Middle frontal gyrus (tissue), 1 donor: ENCODE measurements at regions not wholly inside any gene's neighbourhood (a gene's known extent, or its start where the extent isn't known, plus 50 kb on each side); places are given as distances from the start of the nearest gene placed in this dataset.

Experiments
- DNase-seq: peaks from one replicate; pipeline ENCODE4 v3.0.0-alpha.2; 2015; ENCODE audit warnings: low spot score; ENCODE audit errors: extremely low spot score

DNA sequence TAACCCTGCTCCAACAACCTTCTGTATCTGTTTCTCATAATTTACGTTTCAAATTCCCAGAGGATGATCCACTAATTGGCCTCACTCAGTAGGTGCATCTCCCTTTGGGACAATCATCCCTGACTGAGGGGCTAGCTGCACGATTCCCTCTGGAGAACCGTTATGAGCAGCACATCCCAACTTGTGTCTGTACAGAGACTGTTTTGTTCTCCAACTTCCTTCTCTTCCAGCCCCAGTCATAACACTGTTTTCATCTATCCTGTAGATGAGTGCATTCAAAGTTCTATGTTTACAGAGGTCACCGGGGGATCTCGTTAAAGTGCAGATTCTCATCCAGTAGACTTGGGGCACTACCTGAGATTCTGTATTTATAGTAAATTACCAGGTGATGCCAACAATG lies 187.2 kb downstream of the REEP3 start:
- no peak for DNase-seq

- no peak for DNase-seq
Measured at GRCh38 chr10:63710703-63711102, 189.5 kb downstream of the REEP3 start.

GRCh38 chr10:63711361-63711760 lies 190.2 kb downstream of the REEP3 start:
- DNase-seq: no peak

- DNase-seq: peak; percentile 27
Measured at GRCh38 chr10:63711867-63712716, 190.9 kb downstream of the REEP3 start.

- no peak for DNase-seq
Measured at GRCh38 chr10:63712717-63713115, 191.5 kb downstream of the REEP3 start.

GRCh38 chr10:63713191-63714144 lies 192.3 kb downstream of the REEP3 start:
- no peak for DNase-seq

- DNase-seq: no peak
Measured at GRCh38 chr10:63716016-63716580, 194.9 kb downstream of the REEP3 start.

DNA sequence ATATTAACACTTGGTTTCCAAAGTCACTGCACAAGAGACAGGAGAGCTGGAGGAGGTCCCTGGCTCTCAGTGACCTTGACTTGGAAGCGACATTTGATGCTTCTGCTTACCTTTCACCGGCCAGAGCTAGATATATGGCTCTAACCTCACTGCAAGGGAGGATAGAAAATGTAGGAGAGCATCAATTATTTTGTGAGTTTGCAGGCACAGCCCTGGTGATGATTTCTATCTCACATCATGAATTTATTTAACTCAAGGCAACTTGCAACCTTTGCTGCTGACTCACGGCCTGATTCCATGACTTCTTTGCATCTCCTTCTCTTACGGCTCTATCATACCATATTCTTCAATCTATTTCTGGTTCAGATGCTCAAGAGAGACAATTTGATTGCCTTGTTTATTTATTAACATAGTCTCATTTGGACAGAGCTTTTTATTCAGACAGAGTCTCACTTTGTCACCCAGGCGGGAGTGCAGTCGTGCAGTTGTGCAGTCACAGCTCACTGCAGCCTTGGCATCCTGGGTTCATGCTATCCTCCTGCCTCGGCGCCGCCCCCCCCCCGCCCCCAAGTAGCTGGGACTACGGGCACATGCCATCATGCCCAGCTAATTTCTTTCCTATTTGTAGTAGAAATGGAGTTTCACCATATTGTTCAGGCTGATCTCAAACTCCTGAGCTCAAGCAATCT lies 196.0 kb downstream of the REEP3 start:
- DNase-seq: no peak

DNA sequence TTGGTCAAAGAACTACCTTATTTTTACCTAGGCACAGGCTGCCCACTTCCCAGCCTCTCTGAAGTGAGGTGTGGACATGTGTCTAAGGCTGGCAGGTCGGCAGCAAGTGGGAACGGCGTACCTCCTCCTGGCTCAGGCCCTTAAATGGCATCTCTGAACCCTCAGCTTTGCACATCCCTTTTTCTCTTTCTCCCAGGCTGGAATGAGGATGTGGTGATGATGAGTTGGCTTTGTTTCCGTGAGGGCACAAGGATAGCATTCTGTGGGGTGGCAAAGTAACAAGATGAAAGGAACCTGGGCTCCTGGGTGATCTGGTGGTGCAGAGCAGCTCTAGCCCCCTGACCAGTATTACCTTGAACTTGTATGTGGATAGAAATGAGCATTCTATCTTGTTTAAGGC lies 196.8 kb downstream of the REEP3 start:
- DNase-seq: no peak

DNA sequence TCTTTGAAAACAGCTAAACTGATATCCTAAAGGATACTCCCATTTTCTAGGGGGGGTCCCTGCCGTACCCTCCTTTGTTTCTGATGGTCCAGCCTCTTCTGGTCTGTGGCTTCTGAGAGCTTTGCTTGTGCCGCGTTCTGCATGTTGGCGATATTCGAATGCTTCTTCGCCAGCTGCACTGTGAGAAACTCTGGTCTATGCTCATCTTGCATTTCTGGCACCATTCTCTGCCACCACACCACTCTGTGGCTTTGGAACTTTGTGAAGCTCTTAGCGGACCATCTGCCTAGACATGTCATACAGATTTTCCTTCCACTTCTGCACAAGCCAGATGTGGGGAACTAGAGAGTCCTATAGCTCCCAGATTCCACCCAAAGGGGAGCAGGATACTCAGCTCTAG lies 197.2 kb downstream of the REEP3 start:
- no peak for DNase-seq

- no peak for DNase-seq
Measured at GRCh38 chr10:63719226-63719856, 198.1 kb downstream of the REEP3 start.

DNA sequence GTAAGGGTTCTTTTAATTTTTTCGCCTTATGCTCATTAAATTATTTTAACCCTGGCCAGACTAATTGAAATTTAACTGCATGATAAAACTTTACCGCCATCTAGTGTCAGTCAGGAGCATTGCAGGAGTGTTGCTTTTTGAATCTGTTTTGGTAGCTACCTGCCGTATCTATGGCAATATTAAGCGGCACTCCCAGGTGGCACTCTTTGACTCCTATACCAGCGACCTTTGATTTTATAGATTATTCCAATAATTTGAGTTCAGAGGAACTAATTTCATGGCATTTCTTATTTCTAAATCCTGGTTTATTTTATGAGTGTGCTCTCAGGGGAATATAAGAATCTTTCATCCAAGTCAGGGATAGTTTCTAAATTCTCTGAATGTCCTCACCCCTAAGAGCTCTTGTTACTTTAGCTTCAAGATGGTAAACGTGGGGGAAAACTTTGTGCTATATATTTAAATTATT lies 198.9 kb downstream of the REEP3 start:
- DNase-seq: no peak

DNA sequence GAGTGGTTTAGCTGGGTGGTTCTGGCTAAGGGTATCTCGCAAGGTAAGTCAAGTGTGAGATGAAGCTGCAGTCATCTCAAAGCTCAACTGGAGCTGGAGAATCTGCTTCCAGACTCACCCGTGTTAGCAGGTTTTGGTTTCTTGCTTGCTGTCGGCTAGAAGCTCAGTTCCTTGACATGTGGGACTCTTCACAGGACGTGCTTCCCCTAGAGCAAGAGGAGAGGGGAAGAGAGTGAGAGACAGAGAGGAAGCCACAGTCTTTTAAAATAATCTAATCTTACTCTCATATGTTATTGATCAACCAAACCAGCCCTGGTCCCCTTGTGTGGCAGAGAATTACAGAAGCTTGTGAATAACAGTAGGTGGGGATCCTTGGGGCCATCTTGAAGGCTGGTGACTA lies 199.5 kb downstream of the REEP3 start:
- DNase-seq: no peak

- no peak for DNase-seq
Measured at GRCh38 chr10:63722537-63722936, 201.3 kb downstream of the REEP3 start.

DNA sequence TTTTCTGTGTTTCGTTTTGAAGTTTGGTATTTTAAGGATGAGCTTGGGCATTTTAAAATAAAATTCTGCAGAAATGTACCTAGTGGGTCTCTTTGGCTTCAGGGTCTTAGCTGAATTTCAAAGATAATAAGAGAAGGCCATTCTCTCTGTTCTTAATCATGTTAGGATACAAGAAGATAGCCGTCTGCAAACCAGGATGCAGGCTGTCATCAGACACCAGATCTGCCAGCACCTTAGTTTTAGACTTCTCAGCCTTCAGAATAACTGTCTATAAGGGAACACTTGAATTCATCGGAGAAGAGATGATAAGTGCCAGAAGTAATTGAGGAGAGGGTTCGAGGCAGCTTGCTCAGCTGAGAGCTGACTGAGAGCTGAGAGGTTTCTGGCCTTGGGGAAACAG lies 202.1 kb downstream of the REEP3 start:
- no peak for DNase-seq

GRCh38 chr10:63723741-63724140 lies 202.5 kb downstream of the REEP3 start:
- DNase-seq: no peak

- no peak for DNase-seq
Measured at GRCh38 chr10:63724922-63725321, 203.7 kb downstream of the REEP3 start.

- DNase-seq: no peak
Measured at GRCh38 chr10:63726867-63727266, 205.7 kb downstream of the REEP3 start.

DNA sequence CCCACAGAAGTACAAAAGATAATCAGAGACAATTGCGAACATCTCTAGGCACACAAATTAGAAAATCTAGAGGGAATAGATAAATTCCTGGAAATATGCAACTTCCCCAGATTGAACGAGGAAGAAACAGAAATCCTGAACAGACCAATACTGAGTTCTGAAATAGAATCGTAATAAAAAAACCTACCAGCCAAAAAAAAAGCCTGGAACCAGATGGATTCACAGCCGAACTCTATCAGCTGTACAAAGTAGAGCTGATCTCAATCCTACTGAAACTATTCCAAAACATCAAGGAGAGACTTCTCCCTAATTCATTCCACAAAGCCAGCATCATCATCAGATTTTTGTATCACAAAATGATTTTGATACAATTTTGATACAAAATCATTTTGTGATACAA lies 206.4 kb downstream of the REEP3 start:
- no peak for DNase-seq

- DNase-seq: no peak
Measured at GRCh38 chr10:63735305-63735704, 214.1 kb downstream of the REEP3 start.

GRCh38 chr10:63738410-63738809 lies 217.2 kb downstream of the REEP3 start:
- no peak for DNase-seq
